MM.1S (cell line): ENCODE measurements at regions not wholly inside any gene's neighbourhood (a gene's known extent, or its start where the extent isn't known, plus 50 kb on each side); places are given as distances from the start of the nearest gene placed in this dataset.
A peak's percentile ranks its signal among the peaks of the same experiment; 100 is the strongest.

Experiments
- DNase-seq: peaks from one replicate; pipeline ENCODE4 v3.0.0-alpha.2; 2015
- H2AFZ ChIP-seq: fragments of 300-600 bp; sonication (generic); 2 replicates; pipeline ENCODE4 v1.6.0; 2016; ENCODE audit warnings: antibody characterized with exemption, low read length
- H3F3A ChIP-seq: fragments of 300-600 bp; sonication (generic); 2 replicates; pipeline ENCODE4 v1.6.1; 2016; ENCODE audit warnings: mild to moderate bottlenecking, antibody characterized with exemption, low read length, moderate library complexity, mixed read lengths; ENCODE audit not compliant: insufficient read depth
- H3K27ac ChIP-seq: fragments of 300-600 bp; sonication (generic); 2 replicates; pipeline ENCODE4 v1.5.1; 2016; ENCODE audit warnings: mild to moderate bottlenecking, low read length
- H3K27me3 ChIP-seq: fragments of 300-600 bp; sonication (generic); replicated peaks from 2 replicates; pipeline ENCODE4 v1.6.0; 2016; ENCODE audit warnings: low read length; ENCODE audit not compliant: insufficient read depth
- H3K36me3 ChIP-seq: fragments of 300-600 bp; sonication (generic); replicated peaks from 2 replicates; pipeline ENCODE4 v1.6.1; 2016; ENCODE audit warnings: mild to moderate bottlenecking, low read length, mixed read lengths; ENCODE audit not compliant: insufficient read depth
- H3K4me1 ChIP-seq: fragments of 300-600 bp; sonication (generic); 2 replicates; pipeline ENCODE4 v1.6.1; 2016; ENCODE audit warnings: low read length, mixed read lengths
- H3K4me2 ChIP-seq: fragments of 300-600 bp; sonication (generic); 2 replicates; pipeline ENCODE4 v1.6.0; 2016; ENCODE audit warnings: low read depth, low read length
- H3K4me3 ChIP-seq: fragments of 300-600 bp; sonication (generic); 2 replicates; pipeline ENCODE4 v1.5.1; 2016; ENCODE audit warnings: low read length, mixed read lengths
- H3K79me2 ChIP-seq: fragments of 300-600 bp; sonication (generic); 2 replicates; pipeline ENCODE4 v1.6.1; 2016; ENCODE audit warnings: mixed run types, low read length, mixed read lengths
- H3K9ac ChIP-seq: fragments of 300-600 bp; sonication (generic); 2 replicates; pipeline ENCODE4 v1.6.1; 2016; ENCODE audit warnings: low read length, mixed read lengths
- H3K9me2 ChIP-seq: fragments of 300-600 bp; sonication (generic); replicated peaks from 2 replicates; pipeline ENCODE4 v1.6.1; 2016; ENCODE audit warnings: mild to moderate bottlenecking, low read length, mixed read lengths; ENCODE audit not compliant: insufficient read depth
- H3K9me3 ChIP-seq: fragments of 300-600 bp; sonication (generic); replicated peaks from 2 replicates; pipeline ENCODE4 v1.6.1; 2016; ENCODE audit warnings: mild to moderate bottlenecking, low read length, mixed read lengths; ENCODE audit not compliant: insufficient read depth
- H4K20me1 ChIP-seq: fragments of 300-600 bp; sonication (generic); 2 replicates; pipeline ENCODE4 v1.6.1; 2016; ENCODE audit warnings: mild to moderate bottlenecking, low read length, moderate library complexity, mixed read lengths; ENCODE audit not compliant: insufficient read depth
- CTCF ChIP-seq: fragments of 300-600 bp; sonication (generic); IDR thresholded peaks from 2 replicates; pipeline ENCODE4 v1.5.1; 2016; ENCODE audit warnings: antibody characterized with exemption, low read length, mixed read lengths
- EZH2 ChIP-seq: fragments of 300-600 bp; sonication (generic); optimal IDR thresholded peaks from 2 replicates; pipeline ENCODE3; 2017; ENCODE audit warnings: low read depth, mild to moderate bottlenecking, antibody characterized with exemption, low read length, mixed read lengths
- EZH2phosphoT487 ChIP-seq: fragments of 300-600 bp; sonication (generic); IDR thresholded peaks from 2 replicates; pipeline ENCODE4 v1.6.1; 2018; ENCODE audit warnings: antibody characterized with exemption, low read length

GRCh38 chr1:65048335-65048734, 82.0 kb upstream of the JAK1 start:
- Histone ChIP-seq H3K9ac (no peak overlapping the region), H4K20me1 (no peaks in the 10 kb centered on the region), H3K27me3 (no peaks in the 10 kb centered on the region), H3K4me2 (no peak overlapping the region), H3F3A (peaks cover 25% of the 10 kb centered on the region), H3K79me2 (no peaks in the 10 kb centered on the region), H3K27ac (no peak overlapping the region), H3K9me2 (no peaks in the 10 kb centered on the region), H2AFZ (no peak overlapping the region), H3K4me1 (peaks cover 52% of the 10 kb centered on the region), H3K9me3 (no peaks in the 10 kb centered on the region), H3K4me3 (no peak overlapping the region), H3K36me3 (no peaks in the 10 kb centered on the region)
- DNase-seq = no peak
- no peak for TF ChIP-seq EZH2phosphoT487
- TF ChIP-seq CTCF = no peak
- no peak for TF ChIP-seq EZH2

- H3K4me3 ChIP-seq = no peak overlapping the region
- DNase-seq = peak; percentile 55
- no peaks in the 10 kb centered on the region for H3K9me3 ChIP-seq
Observed at GRCh38 chr1:65049941-65050713, 83.8 kb upstream of the JAK1 start.

GRCh38 chr1:65050735-65051134, 84.4 kb upstream of the JAK1 start:
- peaks cover 11% of the 10 kb centered on the region for H3F3A ChIP-seq
- peak overlapping the region; percentile 61; the same call in 1 of the 2 replicates for H3K27ac ChIP-seq
- H3K4me2 ChIP-seq = peak overlapping the region; percentile 83

More at GRCh38 chr1:65049941-65050713, 83.8 kb upstream of the JAK1 start:
- Histone ChIP-seq H2AFZ (peak overlapping the region; percentile 69), H3K27me3 (no peaks in the 10 kb centered on the region), H3K9ac (no peak overlapping the region), H3K4me2 (peak overlapping the region; percentile 83), H3K79me2 (no peaks in the 10 kb centered on the region), H3K4me1 (peaks cover 37% of the 10 kb centered on the region), H3K36me3 (no peaks in the 10 kb centered on the region), H4K20me1 (no peaks in the 10 kb centered on the region), H3F3A (peaks cover 12% of the 10 kb centered on the region), H3K9me2 (no peaks in the 10 kb centered on the region), H3K27ac (peak overlapping the region; percentile 61; the same call in 1 of the 2 replicates)
- no peak for TF ChIP-seq EZH2phosphoT487

More at GRCh38 chr1:65050735-65051134, 84.4 kb upstream of the JAK1 start:
- Histone ChIP-seq H3K4me3 (no peak overlapping the region), H3K9ac (no peak overlapping the region), H3K79me2 (no peaks in the 10 kb centered on the region), H3K27me3 (no peaks in the 10 kb centered on the region), H3K4me1 (peaks cover 31% of the 10 kb centered on the region), H2AFZ (peak overlapping the region; percentile 69; the same call in 1 of the 2 replicates), H3K36me3 (no peaks in the 10 kb centered on the region), H3K9me2 (no peaks in the 10 kb centered on the region), H3K9me3 (no peaks in the 10 kb centered on the region), H4K20me1 (no peaks in the 10 kb centered on the region)
- DNase-seq = no peak
- TF ChIP-seq EZH2 = no peak
- TF ChIP-seq CTCF = no peak
- TF ChIP-seq EZH2phosphoT487 = no peak
